Tibial nerve (tissue), 4 donors: ENCODE measurements at regions not wholly inside any gene's neighbourhood (a gene's known extent, or its start where the extent isn't known, plus 50 kb on each side); places are given as distances from the start of the nearest gene placed in this dataset.

Experiments used
- DNase-seq, 2 donors: peaks; one replicate each; pipeline ENCODE4 v3.0.0-alpha.2; 2019; ENCODE audit warnings: low spot score in 2 of 2
- H3K27ac ChIP-seq, 4 donors: fragments of 200-600 bp; sonication (generic) in 3 of 4; one replicate each; pipeline ENCODE4 v1.5.1; 2017 to 2019; ENCODE audit warnings: mild to moderate bottlenecking in 1 of 4
- H3K27me3 ChIP-seq, 2 donors: fragments of 200-600 bp; sonication (generic) in 1 of 2; one replicate each; pipeline versions ENCODE4 v1.5.1 to v1.6.0; 2017 to 2019
- H3K36me3 ChIP-seq, 3 donors: fragments of 200-600 bp; sonication (generic); one replicate each; pipeline ENCODE4 v1.5.1; 2018 to 2019
- H3K4me1 ChIP-seq, 4 donors: fragments of 200-600 bp; sonication (generic) in 3 of 4; one replicate each; pipeline ENCODE4 v1.5.1; 2017 to 2019
- H3K4me3 ChIP-seq, 4 donors: fragments of 200-600 bp; sonication (generic) in 3 of 4; one replicate each; pipeline ENCODE4 v1.5.1; 2017 to 2019; ENCODE audit warnings: mild to moderate bottlenecking in 1 of 4, moderate library complexity in 1 of 4
- H3K9me3 ChIP-seq, 4 donors: fragments of 200-600 bp; sonication (generic) in 3 of 4; one replicate each; pipeline ENCODE4 v1.5.1; 2017 to 2019
- CTCF ChIP-seq, 5 experiments: fragments of 200-600 bp in 3 of 5; fragments of 450-650 bp in 2 of 5; sonication (generic) in 3 of 5; IDR thresholded peaks; one replicate each; pipeline ENCODE4 v1.5.1; 2016 to 2019; ENCODE audit warnings: antibody characterized with exemption in 5 of 5, mild to moderate bottlenecking in 3 of 5, moderate library complexity in 2 of 5
- EP300 ChIP-seq, 2 donors: sonication (generic); formaldehyde crosslinking; IDR thresholded peaks; one replicate each; pipeline ENCODE4 v1.6.1; 2017; ENCODE audit warnings: antibody characterized with exemption in 2 of 2, mild to moderate bottlenecking in 1 of 2
- POLR2A ChIP-seq, 2 donors: fragments of 450-650 bp; IDR thresholded peaks; one replicate each; pipeline ENCODE4 v1.6.1; 2017; ENCODE audit warnings: antibody characterized with exemption in 2 of 2, mild to moderate bottlenecking in 2 of 2, moderate library complexity in 2 of 2
- WGBS, 2 donors: methylation state at CpG; one replicate each; pipeline ENCODE4 v1.1.5; 2018; 5-methylcytosine and 5-hydroxymethylcytosine counted together

- no peaks in the 10 kb centered on the region for H3K36me3 ChIP-seq
- no peaks in the 10 kb centered on the region for H3K27me3 ChIP-seq
- DNase-seq = no peak
- H3K4me1 ChIP-seq = no peaks in the 10 kb centered on the region
- no peak for TF ChIP-seq CTCF (IDR thresholded peaks at IDR 0.05)
- 88 to 90% methylated on average over 4 of the region's 4 CpGs for WGBS, 2 donors
- no peak overlapping the region for H3K4me3 ChIP-seq
- H3K9me3 ChIP-seq = no peaks in the 10 kb centered on the region
- H3K27ac ChIP-seq = no peak overlapping the region
Measured at GRCh38 chr4:81827577-81828202, 356.0 kb upstream of the RASGEF1B start.

- Histone ChIP-seq H3K27ac (no peak overlapping the region), H3K36me3 (no peaks in the 10 kb centered on the region), H3K27me3 (no peaks in the 10 kb centered on the region), H3K9me3 (no peaks in the 10 kb centered on the region), H3K4me1 (no peaks in the 10 kb centered on the region), H3K4me3 (no peak overlapping the region)
- DNase-seq = no peak
- WGBS, 2 donors = 74 to 77% methylated on average over 6 of the region's 6 CpGs
- TF ChIP-seq CTCF (IDR thresholded peaks at IDR 0.05) = no peak
- no peak for TF ChIP-seq EP300 (IDR thresholded peaks at IDR 0.05)
- no peak for TF ChIP-seq POLR2A (IDR thresholded peaks at IDR 0.05)
Measured at GRCh38 chr4:81826817-81827424, 355.2 kb upstream of the RASGEF1B start.

- Histone ChIP-seq H3K27ac (no peak overlapping the region), H3K9me3 (no peaks in the 10 kb centered on the region), H3K27me3 (no peaks in the 10 kb centered on the region), H3K36me3 (no peaks in the 10 kb centered on the region), H3K4me3 (no peak overlapping the region), H3K4me1 (no peaks in the 10 kb centered on the region)
- TF ChIP-seq EP300 (IDR thresholded peaks at IDR 0.05) (no peak), CTCF (IDR thresholded peaks at IDR 0.05) (no peak), POLR2A (IDR thresholded peaks at IDR 0.05) (no peak)
- 64 to 65% methylated on average over 1 of the region's 1 CpG for WGBS, 2 donors
- no peak for DNase-seq
Measured at GRCh38 chr4:81826335-81826734, 354.6 kb upstream of the RASGEF1B start.

GRCh38 chr4:81818385-81818920 lies 346.7 kb upstream of the RASGEF1B start:
- no peak overlapping the region for H3K4me3 ChIP-seq
- TF ChIP-seq CTCF (IDR thresholded peaks at IDR 0.05) (no peak), POLR2A (IDR thresholded peaks at IDR 0.05) (no peak), EP300 (IDR thresholded peaks at IDR 0.05) (no peak)

GRCh38 chr4:81816031-81816761 lies 344.5 kb upstream of the RASGEF1B start:
- TF ChIP-seq CTCF (IDR thresholded peaks at IDR 0.05) (no peak), EP300 (IDR thresholded peaks at IDR 0.05) (no peak), POLR2A (IDR thresholded peaks at IDR 0.05) (no peak)

More at GRCh38 chr4:81818385-81818920, 346.7 kb upstream of the RASGEF1B start:
- Histone ChIP-seq H3K27ac (no peak overlapping the region), H3K36me3 (no peaks in the 10 kb centered on the region), H3K9me3 (no peaks in the 10 kb centered on the region), H3K27me3 (no peaks in the 10 kb centered on the region), H3K4me1 (peaks cover 0 to 7% (median 3%) of the 10 kb centered on the region in 4 donors)
- no peak for DNase-seq
- WGBS, 2 donors = 89 to 90% methylated on average over 8 of the region's 8 CpGs

More at GRCh38 chr4:81816031-81816761, 344.5 kb upstream of the RASGEF1B start:
- Histone ChIP-seq H3K27me3 (no peaks in the 10 kb centered on the region), H3K9me3 (no peaks in the 10 kb centered on the region), H3K4me3 (no peak overlapping the region), H3K36me3 (no peaks in the 10 kb centered on the region), H3K27ac (no peak overlapping the region), H3K4me1 (peaks cover 0 to 7% (median 3%) of the 10 kb centered on the region in 4 donors)
- DNase-seq = no peak
- 91 to 95% methylated on average over 3 of the region's 3 CpGs for WGBS, 2 donors
